IMR-90 (cell line): ENCODE measurements at regions not wholly inside any gene's neighbourhood (a gene's known extent, or its start where the extent isn't known, plus 50 kb on each side); places are given as distances from the start of the nearest gene placed in this dataset.

Source experiments
- ATAC-seq: fragments of 200-7000 bp; cut with Tn5 transposase; 2 replicates; pipeline ENCODE4 v1.9.1; 2020; ENCODE audit warnings: low read depth, mild to moderate bottlenecking, moderate library complexity
- BruUV-seq: library from RNA; stranded (reverse); fragments of 400-500 nt; replicated peaks from 2 replicates; lab custom pipeline; 2021; lab: Mats Ljungman, UMichigan
- CTCF ChIA-PET: fragments of 300-600 bp; formaldehyde crosslinking; extraction: SDS; loops from one replicate; lab custom pipeline; 2021; ENCODE audit warnings: antibody characterized with exemption; lab: Yijun Ruan, JAX
- POLR2A ChIA-PET: fragments of 300-600 bp; sonication (Branson Sonifier 250); formaldehyde crosslinking; loops from one replicate; lab custom pipeline; 2022; ENCODE audit warnings: antibody characterized with exemption; ENCODE audit not compliant: unreplicated experiment; lab: Charles Lee
- DNase-seq: peaks from one replicate; pipeline ENCODE4 v3.0.0; 2013
- H2AFZ ChIP-seq: replicated peaks from 2 replicates; pipeline ENCODE3; 2013; ENCODE audit warnings: low read length, mild to moderate bottlenecking; ENCODE audit not compliant: poor library complexity
- H2AK5ac ChIP-seq: 2 replicates; pipeline ENCODE4 v1.6.1; 2013; ENCODE audit warnings: low read depth, low read length, inconsistent platforms
- H2AK9ac ChIP-seq: replicated peaks from 2 replicates; pipeline ENCODE3; 2013; ENCODE audit warnings: mild to moderate bottlenecking, low read depth, low read length, moderate library complexity; ENCODE audit not compliant: poor library complexity
- H2BK120ac ChIP-seq: 2 replicates; pipeline ENCODE4 v1.6.1; 2013; ENCODE audit warnings: low read depth, low read length, inconsistent platforms
- H2BK15ac ChIP-seq: 3 replicates; pipeline ENCODE4 v1.6.1; 2013; ENCODE audit warnings: low read depth, low read length, inconsistent platforms
- H2BK20ac ChIP-seq: 2 replicates; pipeline ENCODE4 v1.6.1; 2013; ENCODE audit warnings: low read depth, mild to moderate bottlenecking, inconsistent platforms, low read length, moderate library complexity
- H2BK5ac ChIP-seq: 2 replicates; pipeline ENCODE4 v1.6.1; 2013; ENCODE audit warnings: mild to moderate bottlenecking, low read depth, low read length, inconsistent platforms; ENCODE audit not compliant: poor library complexity, severe bottlenecking
- H3K14ac ChIP-seq: replicated peaks from 2 replicates; pipeline ENCODE4 v1.6.1; 2013; ENCODE audit warnings: low read depth, low read length, inconsistent platforms
- H3K18ac ChIP-seq: 2 replicates; pipeline ENCODE4 v1.6.1; 2013; ENCODE audit warnings: low read depth, low read length, control low read depth
- H3K23ac ChIP-seq: 2 replicates; pipeline ENCODE4 v1.6.1; 2013; ENCODE audit warnings: low read depth, low read length, inconsistent platforms
- H3K27ac ChIP-seq: 2 replicates; pipeline ENCODE4 v1.5.1; 2013; ENCODE audit warnings: mild to moderate bottlenecking, control low read depth, low read length; ENCODE audit not compliant: insufficient read depth
- H3K27me3 ChIP-seq: 2 replicates; pipeline ENCODE4 v1.6.1; 2013; ENCODE audit warnings: low read length; ENCODE audit not compliant: control insufficient read depth, insufficient read depth
- H3K36me3 ChIP-seq: 2 replicates; pipeline ENCODE4 v1.6.1; 2013; ENCODE audit warnings: low read length, mixed read lengths; ENCODE audit not compliant: control insufficient read depth, insufficient read depth
- H3K4ac ChIP-seq: 2 replicates; pipeline ENCODE4 v1.6.1; 2013; ENCODE audit warnings: low read depth, low read length, inconsistent platforms
- H3K4me1 ChIP-seq: 2 replicates; pipeline ENCODE4 v1.6.1; 2013; ENCODE audit warnings: low read length, mixed read lengths; ENCODE audit not compliant: control insufficient read depth, insufficient read depth
- H3K4me2 ChIP-seq: 2 replicates; pipeline ENCODE4 v1.6.1; 2013; ENCODE audit warnings: low read depth, mild to moderate bottlenecking, control low read depth, low read length, moderate library complexity
- H3K4me3 ChIP-seq: 2 replicates; pipeline ENCODE4 v1.5.1; 2013; ENCODE audit warnings: low read depth, mild to moderate bottlenecking, control low read depth, low read length, moderate library complexity; ENCODE audit not compliant: insufficient read depth
- H3K56ac ChIP-seq: 2 replicates; pipeline ENCODE4 v1.6.1; 2013; ENCODE audit warnings: low read length, inconsistent platforms; ENCODE audit not compliant: insufficient read depth; ENCODE audit errors: extremely low read depth
- H3K79me1 ChIP-seq, 2 experiments: 2 replicates each; pipeline ENCODE4 v1.6.1; 2013; ENCODE audit warnings: low read length in 2 of 2, inconsistent platforms in 1 of 2, low read depth in 1 of 2
- H3K9ac ChIP-seq: 2 replicates; pipeline ENCODE4 v1.6.1; 2013; ENCODE audit warnings: low read depth, low read length, control low read depth
- H3K9me1 ChIP-seq: 2 replicates; pipeline ENCODE4 v1.6.1; 2013; ENCODE audit warnings: low read length, inconsistent platforms; ENCODE audit not compliant: insufficient read depth
- H3K9me3 ChIP-seq: 2 replicates; pipeline ENCODE4 v1.6.1; 2013; ENCODE audit warnings: low read length; ENCODE audit not compliant: control insufficient read depth, insufficient read depth
- H4K20me1 ChIP-seq: 2 replicates; pipeline ENCODE4 v1.6.1; 2013; ENCODE audit warnings: low read length, inconsistent platforms; ENCODE audit not compliant: insufficient read depth
- H4K5ac ChIP-seq: 2 replicates; pipeline ENCODE4 v1.6.1; 2013; ENCODE audit warnings: mild to moderate bottlenecking, low read depth, low read length, control low read depth
- H4K8ac ChIP-seq, 2 experiments: 2 replicates each; pipeline ENCODE4 v1.6.1; 2013; ENCODE audit warnings: low read depth in 2 of 2, low read length in 2 of 2, control low read depth in 1 of 2, inconsistent platforms in 1 of 2
- H4K91ac ChIP-seq: 2 replicates; pipeline ENCODE4 v1.6.1; 2013; ENCODE audit warnings: low read depth, low read length, inconsistent platforms; ENCODE audit not compliant: insufficient read depth
- BHLHE40 ChIP-seq: fragments of 150-350 bp; IDR thresholded peaks from 2 replicates; pipeline ENCODE4 v1.6.1; 2016; ENCODE audit warnings: mild to moderate bottlenecking, low read depth, low read length
- CEBPB ChIP-seq: IDR thresholded peaks from 2 replicates; pipeline ENCODE4 v1.6.1; 2012; ENCODE audit warnings: low read depth, low read length, improper control_type of control experiment
- CHD1 ChIP-seq: IDR thresholded peaks from 2 replicates; pipeline ENCODE4 v1.6.1; 2012; ENCODE audit warnings: low read depth, low read length, improper control_type of control experiment
- CTCF ChIP-seq: conservative IDR thresholded peaks from 2 replicates; pipeline ENCODE4 v1.5.1; 2012; ENCODE audit warnings: mild to moderate bottlenecking, low read depth, low read length, improper control_type of control experiment
- ELK1 ChIP-seq: fragments of 150-350 bp; IDR thresholded peaks from 2 replicates; pipeline ENCODE4 v1.6.1; 2016; ENCODE audit warnings: low read depth, mild to moderate bottlenecking, low read length, moderate library complexity, borderline replicate concordance
- FOS ChIP-seq: fragments of 150-350 bp; IDR thresholded peaks from 2 replicates; pipeline ENCODE4 v1.6.1; 2016; ENCODE audit warnings: low read depth, low read length
- MAFK ChIP-seq: IDR thresholded peaks from 2 replicates; pipeline ENCODE4 v1.6.1; 2012; ENCODE audit warnings: low read depth, low read length, improper control_type of control experiment
- MAZ ChIP-seq: IDR thresholded peaks from 2 replicates; pipeline ENCODE4 v1.6.1; 2012; ENCODE audit warnings: low read depth, mild to moderate bottlenecking, low read length, improper control_type of control experiment, moderate library complexity, borderline replicate concordance
- MXI1 ChIP-seq: IDR thresholded peaks from 2 replicates; pipeline ENCODE4 v1.6.1; 2012; ENCODE audit warnings: low read depth, mild to moderate bottlenecking, low read length, moderate library complexity, borderline replicate concordance
- NFE2L2 ChIP-seq: fragments of 150-350 bp; IDR thresholded peaks from 2 replicates; pipeline ENCODE4 v1.6.1; 2016; ENCODE audit warnings: low read depth, mild to moderate bottlenecking, low read length
- POLR2A ChIP-seq: IDR thresholded peaks from 2 replicates; pipeline ENCODE4 v1.6.1; 2012; ENCODE audit warnings: mild to moderate bottlenecking, low read depth, low read length
- RAD21 ChIP-seq: IDR thresholded peaks from 2 replicates; pipeline ENCODE4 v1.6.1; 2012; ENCODE audit warnings: low read length, improper control_type of control experiment
- RCOR1 ChIP-seq: IDR thresholded peaks from 2 replicates; pipeline ENCODE4 v1.6.1; 2012; ENCODE audit warnings: mild to moderate bottlenecking, low read length, improper control_type of control experiment; ENCODE audit not compliant: insufficient replicate concordance
- RFX5 ChIP-seq: IDR thresholded peaks from 2 replicates; pipeline ENCODE4 v1.8.0; 2012; ENCODE audit warnings: low read depth, mild to moderate bottlenecking, low read length, moderate library complexity
- SMC3 ChIP-seq: fragments of 150-350 bp; IDR thresholded peaks from 2 replicates; pipeline ENCODE4 v1.6.1; 2016; ENCODE audit warnings: low read depth, mild to moderate bottlenecking, antibody characterized with exemption, low read length, moderate library complexity
- USF2 ChIP-seq: fragments of 150-350 bp; IDR thresholded peaks from 2 replicates; pipeline ENCODE4 v1.6.1; 2017; ENCODE audit warnings: mild to moderate bottlenecking, antibody characterized with exemption, low read length, low read depth
- WGBS, 2 experiments: methylation state at CpG; one replicate each; pipeline versions ENCODE4 v1.1.5 to v1.1.7; 2013; ENCODE audit warnings: missing lambda C conversion rate in 2 of 2; ENCODE audit not compliant: insufficient read length in 1 of 2; ENCODE audit errors: extremely low coverage in 2 of 2; 5-methylcytosine and 5-hydroxymethylcytosine counted together
- dilution Hi-C: fragments of 300-500 bp; cut with HindIII; formaldehyde crosslinking; loops from one replicate; pipeline ENCODE4 v1.14.3; 2018; ENCODE audit warnings: low sequenced_read_pairs; ENCODE audit not compliant: unreplicated experiment
- in situ Hi-C: fragments of 300-500 bp; cut with MboI; formaldehyde crosslinking; loops from 3 replicates; pipeline ENCODE4 v1.14.3; 2019; ENCODE audit warnings: low sequenced_read_pairs, inconsistent platforms, mixed read lengths
- intact Hi-C: fragments of 100-400 bp; cut with micrococcal nuclease; formaldehyde crosslinking; loops from 2 replicates; pipeline ENCODE4 v1.10.0; 2022

- Histone ChIP-seq H3K9me1 (0 out of 2 replicates have a peak, but pooled peaks cover 4% of the 10 kb centered on the region), H3K79me1 (no peaks in the 10 kb centered on the region), H3K4me2 (no peak overlapping the region), H2AFZ (no peak overlapping the region), H3K23ac (no peak overlapping the region), H3K56ac (no peak overlapping the region), H3K27me3 (no peaks in the 10 kb centered on the region), H4K20me1 (no peaks in the 10 kb centered on the region), H2BK120ac (no peak overlapping the region), H3K9me3 (no peaks in the 10 kb centered on the region), H3K4me3 (no peak overlapping the region), H3K4me1 (peaks cover 1% of the 10 kb centered on the region), H2BK20ac (0 out of 2 replicates have a peak overlapping the region, but pooled peaks have one; percentile 12), H2BK5ac (no peak overlapping the region), H4K8ac (no peak overlapping the region), H3K4ac (no peak overlapping the region), H2BK15ac (no peak overlapping the region), H4K91ac (no peak overlapping the region), H3K27ac (no peak overlapping the region), H3K36me3 (no peaks in the 10 kb centered on the region), H4K5ac (0 out of 2 replicates have a peak overlapping the region, but pooled peaks have one; percentile 45), H3K14ac (no peak overlapping the region), H3K9ac (no peak overlapping the region), H3K18ac (no peak overlapping the region), H2AK9ac (no peak overlapping the region), H2AK5ac (no peak overlapping the region)
- TF ChIP-seq USF2 (no peak), FOS (no peak), CTCF (no peak), MXI1 (no peak), POLR2A (no peak), MAZ (no peak), RAD21 (no peak), NFE2L2 (no peak), CEBPB (no peak), MAFK (no peak), BHLHE40 (no peak), RFX5 (no peak), RCOR1 (no peak), SMC3 (no peak), ELK1 (no peak), CHD1 (no peak)
- peak; percentile 46 for DNase-seq
- ChIA-PET CTCF (no interaction called here), POLR2A (no interaction called here)
- no TSS peak for BruUV-seq
- dilution Hi-C loops: no loop called here
- in situ Hi-C loops: no loop called here
- 89% methylated on average over 3 of the region's 4 CpGs; no CpG with 5 or more reads in 1 of the 2 experiments for WGBS, 2 experiments
- no peak; the same call in 1 of the 2 replicates for ATAC-seq
- intact Hi-C loops: no loop called here
Measured at GRCh38 chr11:103735497-103736032, 300.9 kb upstream of the DDI1 start.
